H1 (cell line): ENCODE measurements at regions not wholly inside any gene's neighbourhood (a gene's known extent, or its start where the extent isn't known, plus 50 kb on each side); places are given as distances from the start of the nearest gene placed in this dataset.

Experiments
- CTCF ChIA-PET: fragments of 300-600 bp; sonication (Branson Sonifier 250); formaldehyde crosslinking; loops from one replicate; lab custom pipeline; 2021; ENCODE audit not compliant: partially characterized antibody; lab: Charles Lee
- POLR2A ChIA-PET: fragments of 300-600 bp; sonication (Branson Sonifier 250); formaldehyde crosslinking; loops from one replicate; lab custom pipeline; 2021; ENCODE audit warnings: inconsistent platforms; ENCODE audit not compliant: partially characterized antibody; lab: Charles Lee
- DNase-seq, 2 experiments: peaks; one replicate each; pipeline versions ENCODE4 v3.0.0 to v3.0.0-alpha.2; 2010 to 2022; ENCODE audit warnings: low spot score in 2 of 2, low read depth in 1 of 2, mixed read lengths in 1 of 2
- FAIRE-seq: peaks from 2 replicates; lab custom pipeline; 2011; peaks lifted over from hg19 to GRCh38; lab: Jason Lieb, UNC
- H2AFZ ChIP-seq: 2 replicates; pipeline ENCODE4 v1.8.1; 2012; ENCODE audit warnings: low read length, inconsistent platforms
- H2AK5ac ChIP-seq: 2 replicates; pipeline ENCODE4 v1.6.1; 2013; ENCODE audit warnings: low read depth, low read length
- H2BK120ac ChIP-seq: replicated peaks from 2 replicates; pipeline ENCODE3; 2013; ENCODE audit warnings: low read depth, low read length, inconsistent platforms
- H2BK12ac ChIP-seq: 2 replicates; pipeline ENCODE4 v1.6.1; 2013; ENCODE audit warnings: low read depth, low read length
- H2BK15ac ChIP-seq: 2 replicates; pipeline ENCODE4 v1.6.1; 2013; ENCODE audit warnings: low read length
- H2BK20ac ChIP-seq: 2 replicates; pipeline ENCODE4 v1.6.1; 2013; ENCODE audit warnings: low read length
- H2BK5ac ChIP-seq: 2 replicates; pipeline ENCODE4 v1.6.1; 2013; ENCODE audit warnings: low read depth, low read length
- H3K14ac ChIP-seq: 2 replicates; pipeline ENCODE4 v1.6.1; 2013; ENCODE audit warnings: inconsistent platforms; ENCODE audit not compliant: insufficient read length
- H3K18ac ChIP-seq: 2 replicates; pipeline ENCODE4 v1.6.1; 2013; ENCODE audit warnings: low read length; ENCODE audit errors: extremely low read depth
- H3K23ac ChIP-seq: 2 replicates; pipeline ENCODE4 v1.6.1; 2013; ENCODE audit warnings: inconsistent platforms; ENCODE audit not compliant: insufficient read length
- H3K23me2 ChIP-seq: 2 replicates; pipeline ENCODE4 v1.6.1; 2013; ENCODE audit warnings: low read depth, low read length
- H3K27ac ChIP-seq: 2 replicates; pipeline ENCODE4 v1.6.1; 2011; ENCODE audit warnings: low read depth, low read length, inconsistent platforms
- H3K27me3 ChIP-seq, 4 experiments: replicated peaks in 1 of 4; 1 replicate in 1 of 4; 2 replicates in 3 of 4; pipeline versions ENCODE4 v1.6.1 to v1.8.1; 2011 to 2013; ENCODE audit warnings: low read length in 3 of 4, mild to moderate bottlenecking in 3 of 4, inconsistent platforms in 2 of 4, mixed read lengths in 2 of 4, moderate library complexity in 1 of 4; ENCODE audit not compliant: control insufficient read depth in 3 of 4, insufficient read depth in 3 of 4; ENCODE audit errors: extremely low read depth in 1 of 4
- H3K36me3 ChIP-seq, 4 experiments: 2 replicates each; pipeline versions ENCODE4 v1.6.1 to v1.8.1; 2011 to 2013; ENCODE audit warnings: mild to moderate bottlenecking in 4 of 4, low read length in 3 of 4, moderate library complexity in 2 of 4, control low read depth in 1 of 4, inconsistent platforms in 1 of 4; ENCODE audit not compliant: insufficient read depth in 4 of 4, control insufficient read depth in 2 of 4
- H3K4ac ChIP-seq: replicated peaks from 2 replicates; pipeline ENCODE3; 2013; ENCODE audit warnings: low read length, low read depth, mixed read lengths, inconsistent platforms; ENCODE audit not compliant: insufficient read length
- H3K4me1 ChIP-seq, 4 experiments: replicated peaks in 1 of 4; 1 replicate in 1 of 4; 2 replicates in 3 of 4; pipeline versions ENCODE4 v1.6.1 to v1.8.1; 2011 to 2013; ENCODE audit warnings: low read length in 3 of 4, inconsistent platforms in 2 of 4, mixed read lengths in 1 of 4; ENCODE audit not compliant: insufficient read depth in 4 of 4, control insufficient read depth in 3 of 4
- H3K4me2 ChIP-seq, 2 experiments: 2 replicates each; pipeline versions ENCODE4 v1.6.1 to v1.8.1; 2011 to 2013; ENCODE audit warnings: low read depth in 2 of 2, low read length in 2 of 2, control low read depth in 1 of 2, inconsistent platforms in 1 of 2, mild to moderate bottlenecking in 1 of 2; ENCODE audit not compliant: insufficient read depth in 1 of 2
- H3K4me3 ChIP-seq, 4 experiments: fragments of 200-600, 300-600 bp in 1 of 4; sonication (generic), shearing (Covaris generic), sonication (Bioruptor Twin) in 1 of 4; 2 replicates each; pipeline versions ENCODE4 v1.5.1 to v1.8.1; 2011 to 2016; ENCODE audit warnings: low read length in 4 of 4, low read depth in 3 of 4, control low read depth in 2 of 4, inconsistent platforms in 2 of 4, mild to moderate bottlenecking in 2 of 4, mixed read lengths in 1 of 4, moderate library complexity in 1 of 4; ENCODE audit not compliant: insufficient read depth in 2 of 4; ENCODE audit errors: extremely low read depth in 1 of 4
- H3K56ac ChIP-seq: replicated peaks from 2 replicates; pipeline ENCODE3; 2013; ENCODE audit warnings: low read depth, mild to moderate bottlenecking, mixed read lengths, low read length, inconsistent platforms; ENCODE audit not compliant: insufficient read length
- H3K79me1 ChIP-seq: 2 replicates; pipeline ENCODE4 v1.6.1; 2013; ENCODE audit warnings: low read depth, low read length, control low read depth
- H3K79me2 ChIP-seq, 2 experiments: 2 replicates each; pipeline versions ENCODE4 v1.6.1 to v1.8.1; 2012 to 2013; ENCODE audit warnings: low read length in 2 of 2, mild to moderate bottlenecking in 2 of 2, inconsistent platforms in 1 of 2; ENCODE audit not compliant: insufficient read depth in 2 of 2, control insufficient read depth in 1 of 2
- H3K9ac ChIP-seq, 4 experiments: replicated peaks in 1 of 4; 1 replicate in 1 of 4; 2 replicates in 3 of 4; pipeline versions ENCODE4 v1.6.1 to v1.8.1; 2011 to 2013; ENCODE audit warnings: low read depth in 3 of 4, low read length in 3 of 4, control low read depth in 2 of 4, mild to moderate bottlenecking in 2 of 4, moderate library complexity in 2 of 4, inconsistent platforms in 1 of 4; ENCODE audit errors: extremely low read depth in 1 of 4
- H3K9me3 ChIP-seq, 2 experiments: 2 replicates each; pipeline versions ENCODE4 v1.6.1 to v1.8.1; 2012 to 2013; ENCODE audit warnings: mild to moderate bottlenecking in 2 of 2, moderate library complexity in 2 of 2, control low read depth in 1 of 2, inconsistent platforms in 1 of 2, low read depth in 1 of 2, low read length in 1 of 2, mixed read lengths in 1 of 2; ENCODE audit not compliant: insufficient read depth in 2 of 2
- H4K20me1 ChIP-seq, 2 experiments: replicated peaks in 1 of 2; 2 replicates each; pipeline versions ENCODE3 to v1.8.1; 2011 to 2013; ENCODE audit warnings: inconsistent platforms in 2 of 2, low read length in 2 of 2, mild to moderate bottlenecking in 1 of 2; ENCODE audit not compliant: insufficient read depth in 2 of 2, control insufficient read depth in 1 of 2
- H4K5ac ChIP-seq: 2 replicates; pipeline ENCODE4 v1.6.1; 2013; ENCODE audit warnings: low read length, low read depth, mixed read lengths, inconsistent platforms; ENCODE audit not compliant: insufficient read length
- H4K8ac ChIP-seq: 2 replicates; pipeline ENCODE4 v1.8.0; 2013; ENCODE audit warnings: mild to moderate bottlenecking, moderate library complexity, low read length, inconsistent platforms; ENCODE audit not compliant: insufficient read depth; ENCODE audit errors: extremely low read depth
- H4K91ac ChIP-seq: replicated peaks from 2 replicates; pipeline ENCODE3; 2013; ENCODE audit warnings: low read length, mixed read lengths, inconsistent platforms; ENCODE audit not compliant: insufficient read length
- ATF3 ChIP-seq: IDR thresholded peaks from 2 replicates; pipeline ENCODE4 v1.6.1; 2011; ENCODE audit warnings: low read depth, mild to moderate bottlenecking, low read length; ENCODE audit not compliant: insufficient read depth
- CEBPB ChIP-seq: IDR thresholded peaks from 2 replicates; pipeline ENCODE4 v1.6.1; 2012; ENCODE audit warnings: low read depth, low read length
- CHD2 ChIP-seq: IDR thresholded peaks from 2 replicates; pipeline ENCODE4 v1.6.1; 2012; ENCODE audit warnings: low read length, improper control_type of control experiment
- CREB1 ChIP-seq: IDR thresholded peaks from 2 replicates; pipeline ENCODE4 v1.6.1; 2012; ENCODE audit warnings: inconsistent platforms
- EGR1 ChIP-seq: IDR thresholded peaks from 2 replicates; pipeline ENCODE4 v1.6.1; 2011; ENCODE audit warnings: low read depth, low read length, borderline replicate concordance
- RBBP5 ChIP-seq: IDR thresholded peaks from 2 replicates; pipeline ENCODE4 v1.7.1; 2012; ENCODE audit warnings: low read depth, mild to moderate bottlenecking, inconsistent platforms, low read length, moderate library complexity, borderline replicate concordance
- RXRA ChIP-seq: IDR thresholded peaks from 2 replicates; pipeline ENCODE4 v1.6.1; 2011; ENCODE audit warnings: low read depth, mild to moderate bottlenecking, low read length, moderate library complexity; ENCODE audit not compliant: insufficient read depth
- SIN3A ChIP-seq, 2 experiments: IDR thresholded peaks in 1 of 2; conservative IDR thresholded peaks in 1 of 2; 2 replicates each; pipeline ENCODE4 v1.6.1; 2011 to 2012; ENCODE audit warnings: low read length in 2 of 2, improper control_type of control experiment in 1 of 2, low read depth in 1 of 2, mild to moderate bottlenecking in 1 of 2
- TEAD4 ChIP-seq: IDR thresholded peaks from 2 replicates; pipeline ENCODE4 v1.6.1; 2012; ENCODE audit warnings: low read depth, low read length, inconsistent platforms, mixed read lengths
- ZNF274 ChIP-seq: IDR thresholded peaks from 2 replicates; pipeline ENCODE4 v1.7.0; 2012; ENCODE audit warnings: low read length, borderline replicate concordance; ENCODE audit errors: extremely low read depth
- WGBS, 2 experiments: shearing (Covaris generic) in 1 of 2; methylation state at CpG; one replicate each; pipeline versions ENCODE4 v1.1.6 to v1.1.7; 2013 to 2015; ENCODE audit warnings: low lambda C conversion rate in 2 of 2, mixed read lengths in 2 of 2, inconsistent platforms in 1 of 2, low coverage in 1 of 2, missing lambda C conversion rate in 1 of 2; ENCODE audit not compliant: insufficient replicate concordance in 2 of 2, insufficient coverage in 1 of 2, insufficient read length in 1 of 2; ENCODE audit errors: extremely low coverage in 1 of 2, missing lambda C conversion rate in 1 of 2; 5-methylcytosine and 5-hydroxymethylcytosine counted together

GRCh38 chr1:104617474-104617873 is 867.8 kb downstream of the AMY1C start:
- FAIRE-seq (no peak), DNase-seq (no peak)
- peaks cover 7 to 23% of the 10 kb centered on the region in 2 experiments for H3K9me3 ChIP-seq
- no peak overlapping the region for H4K5ac ChIP-seq
- no peak overlapping the region for H3K4me3 ChIP-seq
- WGBS, 2 experiments = 95% methylated on average over 5 of the region's 5 CpGs; no CpG with 5 or more reads in 1 of the 2 experiments
- H3K27ac ChIP-seq = no peak overlapping the region
- H3K36me3 ChIP-seq = no peaks in the 10 kb centered on the region; a peak in 1 of 8 replicates
- no peak overlapping the region for H4K91ac ChIP-seq
- no peak overlapping the region for H2BK5ac ChIP-seq
- H2AFZ ChIP-seq = no peak overlapping the region
- no peak overlapping the region for H2BK20ac ChIP-seq
- H2BK15ac ChIP-seq = no peak overlapping the region
- H3K79me1 ChIP-seq = no peaks in the 10 kb centered on the region
- no peak overlapping the region for H3K4me2 ChIP-seq
- ChIA-PET CTCF (no interaction called here), POLR2A (interaction anchor here (1.2 kb wide), 1 partner anchor 13 kb away, joined by 3 read pairs; no protein-coding TSS in a partner anchor)
- H2BK120ac ChIP-seq = no peak overlapping the region
- no peak overlapping the region for H3K4ac ChIP-seq
- no peak overlapping the region for H3K9ac ChIP-seq
- H4K20me1 ChIP-seq = no peaks in the 10 kb centered on the region
- no peak overlapping the region for H4K8ac ChIP-seq
- no peaks in the 10 kb centered on the region for H3K79me2 ChIP-seq
- H3K27me3 ChIP-seq = no peaks in the 10 kb centered on the region
- H3K4me1 ChIP-seq = no peaks in the 10 kb centered on the region
- no peak overlapping the region for H3K56ac ChIP-seq
- TF ChIP-seq TEAD4 (no peak), ZNF274 (no peak), ATF3 (no peak), CEBPB (no peak), SIN3A (conservative IDR thresholded peaks at IDR 0.05 in 1 of 2, IDR thresholded peaks at IDR 0.05 in 1 of 2; ENCODE audit: low read depth in 1 of 2, low read length in 2 of 2) (no peak), RXRA (no peak), CHD2 (no peak), EGR1 (no peak), CREB1 (no peak), RBBP5 (no peak)
- no peak overlapping the region for H2BK12ac ChIP-seq
- no peak overlapping the region for H3K14ac ChIP-seq
- no peak overlapping the region for H2AK5ac ChIP-seq
- no peak overlapping the region for H3K18ac ChIP-seq
- H3K23ac ChIP-seq = no peak overlapping the region
- H3K23me2 ChIP-seq = no peaks in the 10 kb centered on the region
